Testis (tissue), 2 donors: ENCODE measurements at regions not wholly inside any gene's neighbourhood (a gene's known extent, or its start where the extent isn't known, plus 50 kb on each side); places are given as distances from the start of the nearest gene placed in this dataset.

Experiments used
- CTCF ChIP-seq, 3 experiments: fragments of 450-650 bp in 2 of 3; fragments of 200-600 bp in 1 of 3; sonication (generic) in 1 of 3; IDR thresholded peaks; one replicate each; pipeline ENCODE4 v1.5.1; 2016 to 2019; ENCODE audit warnings: antibody characterized with exemption in 3 of 3, mild to moderate bottlenecking in 2 of 3, moderate library complexity in 1 of 3
- POLR2A ChIP-seq: fragments of 450-650 bp; IDR thresholded peaks from one replicate; pipeline ENCODE4 v1.6.1; 2017; ENCODE audit warnings: antibody characterized with exemption, mild to moderate bottlenecking, moderate library complexity

- no peak for TF ChIP-seq CTCF (IDR thresholded peaks at IDR 0.05)
- TF ChIP-seq POLR2A, result no peak
Measured at GRCh38 chr5:62729675-62730074, 151.1 kb downstream of the LRRC70 start.
